ENCODE measurements at regions not wholly inside any gene's neighbourhood (a gene's known extent, or its start where the extent isn't known, plus 50 kb on each side); places are given as distances from the start of the nearest gene placed in this dataset.

DNA sequence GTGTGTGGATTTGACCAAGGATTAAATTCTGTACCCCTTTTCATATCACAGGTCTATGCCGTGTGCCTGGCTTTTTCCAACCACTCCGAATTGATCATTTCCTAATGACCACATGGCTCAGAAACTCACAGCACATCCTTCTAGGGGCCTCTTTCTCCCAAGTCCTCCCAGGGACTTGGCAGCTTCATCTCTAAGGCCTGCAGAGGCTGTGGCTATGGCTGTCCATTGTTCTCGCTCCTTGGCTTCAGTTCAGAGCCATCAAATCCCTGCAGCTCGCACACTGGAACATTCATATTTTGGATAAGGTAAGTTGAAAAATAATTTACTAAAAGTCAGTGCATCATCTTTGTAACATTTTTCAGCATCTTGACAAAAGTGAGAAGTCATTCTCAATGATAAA is 497.2 kb upstream of the CDH4 start:
- TF ChIP-seq POLR2A (IDR thresholded peaks at IDR 0.05), result no peak
- TF ChIP-seq, protein P1, sequence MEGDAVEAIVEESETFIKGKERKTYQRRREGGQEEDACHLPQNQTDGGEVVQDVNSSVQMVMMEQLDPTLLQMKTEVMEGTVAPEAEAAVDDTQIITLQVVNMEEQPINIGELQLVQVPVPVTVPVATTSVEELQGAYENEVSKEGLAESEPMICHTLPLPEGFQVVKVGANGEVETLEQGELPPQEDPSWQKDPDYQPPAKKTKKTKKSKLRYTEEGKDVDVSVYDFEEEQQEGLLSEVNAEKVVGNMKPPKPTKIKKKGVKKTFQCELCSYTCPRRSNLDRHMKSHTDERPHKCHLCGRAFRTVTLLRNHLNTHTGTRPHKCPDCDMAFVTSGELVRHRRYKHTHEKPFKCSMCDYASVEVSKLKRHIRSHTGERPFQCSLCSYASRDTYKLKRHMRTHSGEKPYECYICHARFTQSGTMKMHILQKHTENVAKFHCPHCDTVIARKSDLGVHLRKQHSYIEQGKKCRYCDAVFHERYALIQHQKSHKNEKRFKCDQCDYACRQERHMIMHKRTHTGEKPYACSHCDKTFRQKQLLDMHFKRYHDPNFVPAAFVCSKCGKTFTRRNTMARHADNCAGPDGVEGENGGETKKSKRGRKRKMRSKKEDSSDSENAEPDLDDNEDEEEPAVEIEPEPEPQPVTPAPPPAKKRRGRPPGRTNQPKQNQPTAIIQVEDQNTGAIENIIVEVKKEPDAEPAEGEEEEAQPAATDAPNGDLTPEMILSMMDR (IDR thresholded peaks at IDR 0.05), result no peak
- 63 to 68% methylated on average over 4 of the region's 4 CpGs for WGBS, 2 donors
- intact Hi-C loops (cut with DNase I; ENCODE audit: low total_unique reads), result no loop called here
- no peak for DNase-seq (ENCODE audit: low spot score in 2 of 2)
- H3K4me3 ChIP-seq (ENCODE audit: low read depth, poor library complexity, severe bottlenecking), result no peak overlapping the region

DNA sequence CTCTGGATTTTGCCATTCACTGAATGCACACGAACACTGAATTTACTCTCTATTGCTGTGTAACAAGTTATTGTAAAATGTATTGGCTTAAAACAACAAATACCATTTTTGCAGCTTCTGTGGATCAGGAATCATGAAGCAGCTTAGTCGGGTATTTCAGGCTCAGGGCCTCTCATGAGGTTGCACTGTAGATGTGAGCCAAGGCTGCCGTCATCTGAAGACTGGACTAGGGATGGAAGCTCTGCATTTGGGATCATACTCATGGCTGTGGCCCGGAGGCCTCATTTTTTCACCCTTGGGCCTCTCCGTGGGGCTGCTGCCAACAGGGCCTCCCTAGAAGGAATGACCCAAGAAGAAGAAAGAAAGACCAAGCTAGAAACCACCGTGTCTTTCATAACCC is 492.4 kb upstream of the CDH4 start:
- no peak for DNase-seq (ENCODE audit: low spot score in 2 of 2)
- TF ChIP-seq, protein P1 (IDR thresholded peaks at IDR 0.05), result no peak
- TF ChIP-seq POLR2A (IDR thresholded peaks at IDR 0.05), result no peak
- H3K4me3 ChIP-seq (ENCODE audit: low read depth, poor library complexity, severe bottlenecking), result no peak overlapping the region
- intact Hi-C loops (cut with DNase I; ENCODE audit: low total_unique reads), result no loop called here
- WGBS, 2 donors, result 74 to 77% methylated on average over 6 of the region's 6 CpGs

DNA sequence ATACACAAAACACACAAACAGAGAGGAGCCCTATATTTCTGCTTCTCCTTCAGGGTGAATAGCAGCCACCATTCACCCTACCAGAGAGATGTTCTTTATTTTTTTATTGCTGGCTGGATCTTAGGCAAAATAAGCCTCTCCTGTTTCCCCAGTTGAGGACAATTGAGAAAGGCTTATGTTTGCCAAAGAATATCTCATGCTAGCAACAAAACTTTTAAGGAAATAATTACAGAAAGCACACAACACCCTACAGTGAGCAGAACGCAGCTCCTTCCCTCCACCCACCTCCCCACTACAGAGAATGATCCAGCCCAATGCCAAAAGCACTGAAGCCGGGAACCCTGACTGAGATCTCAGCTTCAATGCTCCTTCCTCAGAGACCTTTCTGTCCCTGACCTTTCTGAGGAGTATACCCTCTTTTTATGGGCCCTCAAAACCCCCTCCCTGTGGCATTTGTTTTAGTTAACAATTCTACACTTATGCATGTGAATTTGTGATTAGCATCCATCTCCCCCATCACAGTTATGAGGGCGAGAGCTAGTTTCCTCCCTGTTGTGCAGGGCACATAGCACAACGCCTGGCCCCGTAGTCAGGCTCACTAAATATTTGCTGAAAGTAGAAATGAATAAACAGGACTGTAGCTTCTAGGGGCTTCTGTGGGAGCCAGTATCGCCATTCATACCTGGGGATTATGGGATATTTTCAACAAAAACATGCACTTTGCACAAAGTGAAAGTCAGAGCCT is 491.6 kb upstream of the CDH4 start:
- intact Hi-C loops (cut with DNase I; ENCODE audit: low total_unique reads), result no loop called here
- H3K4me3 ChIP-seq (ENCODE audit: low read depth, poor library complexity, severe bottlenecking), result no peak overlapping the region
- no peak for TF ChIP-seq POLR2A (IDR thresholded peaks at IDR 0.05)
- TF ChIP-seq, protein P1 (IDR thresholded peaks at IDR 0.05), result no peak
- WGBS, 2 donors, result 44 to 51% methylated on average over 6 of the region's 6 CpGs
- no peak for DNase-seq (ENCODE audit: low spot score in 2 of 2)

DNA sequence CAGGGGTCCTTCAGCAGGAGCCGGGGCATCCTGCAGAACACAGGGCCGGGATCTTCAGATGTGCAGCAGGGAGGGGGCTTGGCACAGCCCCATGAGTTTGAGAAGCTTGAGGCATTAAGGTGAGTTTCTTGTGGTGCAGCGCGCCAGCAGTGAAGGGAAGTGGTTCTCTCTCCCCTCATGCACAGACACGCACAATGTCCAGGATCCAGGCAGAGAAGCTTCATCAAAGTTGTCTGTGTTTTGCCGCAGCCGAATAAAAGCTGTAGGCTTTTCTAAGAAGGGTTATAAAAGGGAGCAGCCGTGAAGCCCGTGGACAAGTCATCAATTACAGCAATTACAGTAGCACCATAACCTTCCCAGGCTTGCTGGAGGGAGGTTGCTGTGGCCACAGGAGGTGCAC is 491.0 kb upstream of the CDH4 start:
- no peak for DNase-seq (ENCODE audit: low spot score in 2 of 2)
- no peak for TF ChIP-seq POLR2A (IDR thresholded peaks at IDR 0.05)
- TF ChIP-seq, protein P1 (IDR thresholded peaks at IDR 0.05), result no peak
- intact Hi-C loops (cut with DNase I; ENCODE audit: low total_unique reads), result no loop called here
- 54 to 63% methylated on average over 9 of the region's 9 CpGs for WGBS, 2 donors
- no peak overlapping the region for H3K4me3 ChIP-seq (ENCODE audit: low read depth, poor library complexity, severe bottlenecking)

DNA sequence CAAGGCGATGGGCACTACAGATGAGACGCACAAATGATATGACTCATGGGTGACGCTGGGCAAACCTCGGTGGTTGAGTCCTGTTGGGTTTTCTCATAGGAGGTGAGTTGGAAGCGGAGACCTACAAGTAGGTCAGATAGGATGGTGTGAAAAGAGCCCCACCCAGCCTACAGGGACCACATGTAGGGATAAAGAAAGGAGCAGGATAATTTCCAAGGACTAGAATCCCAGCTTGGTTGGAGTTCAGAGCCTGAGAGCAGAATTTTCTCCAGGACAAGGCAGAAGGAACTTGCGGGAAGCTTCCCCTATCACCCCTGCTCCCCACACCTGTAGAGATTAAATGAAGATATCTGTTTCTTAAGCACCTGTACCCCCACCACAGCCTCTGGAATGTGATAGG is 489.7 kb upstream of the CDH4 start:
- no peak for DNase-seq (ENCODE audit: low spot score in 2 of 2)
- intact Hi-C loops (cut with DNase I; ENCODE audit: low total_unique reads), result no loop called here
- TF ChIP-seq, protein P1 (IDR thresholded peaks at IDR 0.05), result no peak
- TF ChIP-seq POLR2A (IDR thresholded peaks at IDR 0.05), result no peak
- WGBS, 2 donors, result 95 to 96% methylated on average over 6 of the region's 6 CpGs
- H3K4me3 ChIP-seq (ENCODE audit: low read depth, poor library complexity, severe bottlenecking), result no peak overlapping the region

DNA sequence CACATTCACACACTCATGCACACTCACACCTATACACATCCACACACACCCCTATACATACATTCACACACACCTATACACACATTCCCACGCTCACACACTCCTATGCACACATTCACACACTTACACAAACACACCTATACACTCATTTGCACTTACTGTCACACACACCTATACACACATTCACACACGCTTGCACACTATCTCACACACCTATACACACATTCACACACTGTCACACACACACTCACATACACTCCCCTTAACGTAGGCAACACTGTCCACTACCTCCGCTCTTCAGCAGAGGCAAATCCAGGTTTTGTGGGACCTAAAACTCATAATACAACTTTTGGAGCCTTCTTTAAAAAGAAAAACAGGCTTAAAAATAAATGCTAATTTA is 487.7 kb upstream of the CDH4 start:
- no peak for TF ChIP-seq POLR2A (IDR thresholded peaks at IDR 0.05)
- TF ChIP-seq, protein P1 (IDR thresholded peaks at IDR 0.05), result no peak
- intact Hi-C loops (cut with DNase I; ENCODE audit: low total_unique reads), result no loop called here
- WGBS, 2 donors, result 94% methylated on average over 4 of the region's 4 CpGs
- DNase-seq (ENCODE audit: low spot score in 2 of 2), result no peak
- H3K4me3 ChIP-seq (ENCODE audit: low read depth, poor library complexity, severe bottlenecking), result no peak overlapping the region

Data from lower leg skin (tissue), 4 donors.